IPS-NIHi7 (cell line): ENCODE measurements at regions not wholly inside any gene's neighbourhood (a gene's known extent, or its start where the extent isn't known, plus 50 kb on each side); places are given as distances from the start of the nearest gene placed in this dataset.
A peak's percentile ranks its signal among the peaks of the same experiment; 100 is the strongest.
"Not testable (repeated sequence)": the region's sequence is repeated elsewhere in the genome, so short reads cannot be mapped to it uniquely, and the experiment has no call there.

Experiments used
- DNase-seq: peaks from one replicate; pipeline ENCODE4 v3.0.0; 2012; ENCODE audit warnings: mixed read lengths; ENCODE audit errors: extremely low spot score

DNA sequence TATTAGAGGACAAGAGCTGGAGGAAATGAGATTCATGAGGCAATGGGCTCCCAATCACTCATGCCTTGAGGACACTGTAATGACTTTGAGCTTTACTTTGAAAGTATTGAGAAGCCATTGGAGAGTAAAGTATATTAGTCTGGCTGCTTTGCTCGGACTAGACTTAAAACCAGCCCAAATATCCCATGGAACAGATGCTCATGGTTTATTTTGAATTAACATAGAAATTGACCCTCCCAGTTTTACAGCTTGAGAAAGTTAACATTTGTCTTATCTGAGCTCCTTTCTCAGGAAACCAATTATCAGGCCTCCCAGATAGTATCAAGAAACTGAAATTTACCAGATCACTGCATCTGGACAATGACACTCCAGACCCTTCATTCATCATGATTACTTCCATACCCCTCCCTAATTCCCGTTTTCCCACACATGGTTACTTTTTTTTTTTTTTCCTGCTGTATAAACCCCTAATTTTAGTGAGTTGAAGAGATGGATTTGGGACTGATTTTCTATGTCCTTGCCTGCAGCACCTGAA is 270.8 kb upstream of the SMIM30 start:
- DNase-seq: no peak

- no peak for DNase-seq
Observed at GRCh38 chr7:113383638-113384037, 265.3 kb upstream of the SMIM30 start.

GRCh38 chr7:113379746-113380145 is 261.4 kb upstream of the SMIM30 start:
- DNase-seq: no peak

GRCh38 chr7:113374955-113375354 is 256.6 kb upstream of the SMIM30 start:
- DNase-seq: no peak

DNA sequence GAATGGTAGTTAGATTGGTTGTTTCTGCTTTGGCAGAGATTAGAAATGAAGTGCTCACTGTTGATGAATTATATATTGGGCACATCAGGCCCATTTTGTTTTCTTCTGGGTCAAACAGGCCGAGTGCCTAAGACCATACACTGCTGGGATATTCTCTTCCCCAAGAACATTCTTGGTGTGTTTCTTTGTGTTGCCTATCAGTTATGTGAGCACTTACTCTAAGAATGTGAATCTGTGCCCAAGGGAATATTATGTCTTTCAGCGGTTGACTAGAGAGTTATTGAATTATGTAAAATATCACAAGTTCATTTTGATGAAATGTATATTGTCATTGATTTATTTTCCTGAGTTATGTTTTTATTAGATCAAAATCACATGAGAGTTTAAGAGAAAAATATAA is 255.5 kb upstream of the SMIM30 start:
- no peak for DNase-seq

- no peak for DNase-seq
Observed at GRCh38 chr7:113371416-113372043, 253.2 kb upstream of the SMIM30 start.

DNA sequence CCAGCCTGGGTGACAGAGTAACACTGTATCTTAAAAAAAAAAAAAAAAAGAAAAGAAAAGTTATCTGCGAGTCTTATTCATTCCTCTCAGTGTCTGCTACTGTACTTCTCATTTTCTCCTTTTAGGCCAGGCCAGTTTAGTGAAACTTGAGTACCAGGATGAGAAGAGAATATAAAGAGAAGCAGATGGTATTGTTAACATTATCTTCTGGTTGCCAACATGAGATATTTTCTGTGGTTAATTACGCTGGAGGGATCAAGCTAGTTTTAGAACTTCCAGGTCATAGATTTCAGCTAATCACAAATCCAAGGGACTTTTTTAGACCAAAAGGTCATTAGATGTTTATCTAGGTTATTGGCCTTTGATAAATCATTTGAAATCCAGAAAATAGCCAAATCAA is 252.6 kb upstream of the SMIM30 start:
- DNase-seq: no peak

- DNase-seq: no peak
Observed at GRCh38 chr7:113368256-113368655, 249.9 kb upstream of the SMIM30 start.

DNA sequence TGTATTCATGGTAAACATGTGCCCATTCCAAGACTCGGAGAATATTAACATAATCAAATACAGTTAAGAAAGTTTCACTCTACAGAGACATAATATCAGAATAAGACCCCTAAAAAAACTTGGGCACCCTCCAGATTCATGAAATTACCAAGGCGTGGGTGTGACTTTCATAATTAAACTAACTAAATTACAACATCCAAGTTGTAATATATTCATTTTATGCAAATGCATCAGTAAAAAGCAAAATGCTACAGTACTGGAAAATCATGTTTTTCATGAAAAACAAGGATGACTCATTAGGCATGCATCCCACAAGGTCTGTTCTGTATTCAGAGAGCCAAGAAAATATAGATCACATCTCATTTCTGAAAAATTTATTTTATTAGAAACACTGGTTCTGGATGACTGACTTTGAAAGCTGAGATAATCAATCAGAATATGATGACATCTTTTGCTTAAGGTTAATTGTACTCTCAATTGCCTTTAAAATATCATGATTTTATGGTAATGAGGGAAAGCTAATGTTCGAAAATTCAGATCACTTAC is 248.8 kb upstream of the SMIM30 start:
- no peak for DNase-seq

DNA sequence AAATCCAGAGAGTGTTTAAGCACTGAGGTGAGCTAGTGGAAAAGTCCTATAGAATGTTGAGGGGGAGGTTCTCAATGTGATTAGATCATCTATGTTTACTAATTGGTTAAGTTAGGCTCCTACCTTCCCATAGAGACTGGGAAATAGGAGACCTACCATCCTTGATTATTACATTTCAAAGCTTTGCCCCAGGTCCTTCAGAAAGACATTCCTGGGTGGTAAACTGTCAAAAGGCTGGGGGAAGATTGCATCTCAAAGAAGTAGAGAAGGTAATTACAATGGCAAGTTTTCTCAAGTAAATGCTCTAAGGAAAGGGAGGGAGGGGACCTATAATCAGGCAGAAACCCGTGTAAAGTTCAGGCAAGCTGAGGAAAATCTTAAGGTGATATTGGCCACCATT is 247.8 kb upstream of the SMIM30 start:
- peak; percentile 20 for DNase-seq

DNA sequence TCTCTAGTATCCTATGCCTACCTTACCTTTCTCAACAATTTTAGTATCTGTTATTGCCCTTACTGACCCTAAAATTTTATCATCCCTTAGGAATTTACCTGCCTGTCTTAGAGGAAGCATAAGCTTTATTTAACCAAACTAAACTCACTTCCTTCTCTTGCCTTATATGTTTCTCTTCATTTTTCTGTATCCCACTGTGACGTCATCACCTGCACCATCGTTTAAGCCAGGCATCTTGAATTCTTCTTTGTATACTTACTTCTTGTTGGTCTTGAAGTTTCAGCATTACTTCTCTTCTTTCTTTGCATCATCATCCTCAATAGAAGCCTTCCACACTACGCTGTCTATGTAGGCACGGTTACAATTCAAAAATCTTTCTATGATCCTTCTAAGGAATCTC is 231.0 kb upstream of the SMIM30 start:
- no peak for DNase-seq

DNA sequence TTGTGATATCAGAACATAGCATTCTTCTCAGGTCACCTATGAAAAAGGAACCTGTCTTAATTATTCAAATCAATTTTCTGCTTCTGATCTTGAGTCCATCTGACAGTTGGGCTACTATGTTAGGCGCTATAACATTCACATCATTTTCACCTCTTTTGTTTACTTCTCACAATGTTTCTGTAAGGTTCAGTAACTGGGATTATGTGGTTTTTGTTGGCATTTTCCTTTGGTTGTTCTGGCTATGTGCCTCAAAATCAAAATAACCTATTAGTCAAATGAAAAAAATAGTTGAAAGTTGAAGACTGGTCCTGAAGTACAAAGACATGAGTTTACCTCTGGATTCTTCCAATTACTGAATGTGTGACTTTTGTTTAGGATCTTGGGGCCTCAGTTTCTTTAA is 221.3 kb upstream of the SMIM30 start:
- DNase-seq: no peak

DNA sequence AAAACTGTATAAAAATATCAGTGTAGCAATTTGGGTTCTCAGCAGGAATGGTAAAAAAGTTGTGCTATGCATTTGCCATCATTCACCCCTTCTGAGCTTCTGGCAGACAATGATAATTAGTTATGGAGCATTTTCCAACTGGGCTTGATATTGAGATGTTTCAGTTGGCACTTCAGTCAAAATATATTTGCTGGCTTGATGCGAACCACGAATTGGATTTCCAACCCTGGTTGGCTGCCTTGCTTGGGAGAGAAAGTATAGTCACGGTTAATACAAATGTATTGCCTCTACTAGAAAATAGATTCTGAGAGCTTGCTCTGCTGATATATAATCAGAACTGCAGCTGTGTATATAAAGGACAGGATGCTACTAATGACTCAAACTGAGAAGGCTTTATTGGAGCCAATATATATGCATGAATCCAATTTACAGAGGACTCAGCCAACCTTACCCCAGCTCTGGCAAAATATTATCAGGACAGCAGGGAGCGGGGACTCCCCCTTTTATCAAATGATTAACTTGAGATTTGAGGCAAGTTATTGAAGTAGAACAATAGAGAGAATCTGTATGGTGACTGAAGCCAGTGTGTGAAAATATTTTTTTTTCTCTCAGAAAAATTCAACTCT is 219.8 kb upstream of the SMIM30 start:
- no peak for DNase-seq

DNA sequence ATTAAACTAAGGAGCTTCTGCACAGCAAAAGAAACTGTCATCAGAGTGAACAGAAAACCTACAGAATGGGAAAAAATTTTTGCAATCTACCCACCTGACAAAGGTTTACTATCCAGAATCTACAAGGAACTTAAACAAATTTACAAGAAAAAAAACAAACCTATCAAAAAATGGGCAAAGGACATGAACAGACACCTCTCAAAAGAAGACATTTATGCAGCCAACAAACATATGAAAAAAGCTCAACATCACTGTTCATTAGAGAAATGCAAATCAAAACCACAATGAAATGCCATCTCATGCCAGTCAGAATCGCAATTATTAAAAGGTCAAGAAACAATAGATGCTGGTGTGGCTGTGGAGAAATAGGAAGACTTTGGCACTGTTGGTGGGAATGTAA is 218.5 kb upstream of the SMIM30 start:
- not testable (repeated sequence) for DNase-seq

- peak; percentile 24 for DNase-seq
Observed at GRCh38 chr7:113331155-113331898, 213.0 kb upstream of the SMIM30 start.

GRCh38 chr7:113321201-113321600 is 202.8 kb upstream of the SMIM30 start:
- DNase-seq: no peak

DNA sequence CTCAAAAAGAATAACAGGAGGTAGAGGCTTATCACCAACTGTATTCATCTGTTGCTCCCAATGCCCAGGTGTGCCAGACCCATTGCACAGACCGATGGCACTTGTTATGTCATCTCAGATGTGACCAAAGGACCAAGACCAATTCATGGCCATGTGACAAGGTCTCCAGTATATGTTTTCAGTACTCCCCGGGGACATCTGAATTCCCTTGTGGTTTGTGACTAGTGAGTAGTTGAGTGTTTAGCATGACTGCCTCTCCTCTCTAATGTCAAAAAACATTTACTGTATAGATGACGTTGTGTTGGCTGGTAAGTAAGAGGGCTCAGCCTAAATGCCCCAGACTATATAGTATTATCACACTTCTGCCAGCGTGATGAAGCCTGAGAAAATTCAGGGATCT is 202.1 kb upstream of the SMIM30 start:
- no peak for DNase-seq

GRCh38 chr7:113314594-113314993 is 196.2 kb upstream of the SMIM30 start:
- DNase-seq: no peak

- no peak for DNase-seq
Observed at GRCh38 chr7:113308399-113308798, 190.0 kb upstream of the SMIM30 start.

DNA sequence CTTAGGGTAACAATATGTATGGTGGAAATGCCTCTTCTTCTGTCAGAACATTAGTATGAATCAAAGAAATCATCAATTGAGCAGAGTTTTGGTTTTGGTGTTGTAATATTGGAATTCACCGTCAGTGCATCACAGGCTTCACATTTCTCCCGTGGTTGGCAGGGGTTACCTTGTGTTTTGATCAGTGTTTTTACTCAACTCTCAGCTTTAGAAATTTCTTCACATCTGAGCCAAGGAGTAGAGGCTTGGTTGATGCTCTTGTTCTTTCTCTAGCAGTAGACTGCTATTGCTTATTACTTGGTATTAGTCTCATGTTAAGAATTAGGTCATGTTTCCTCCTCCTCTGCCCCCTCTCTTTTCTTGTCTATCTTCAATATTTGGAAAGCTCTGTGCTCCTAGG is 188.8 kb upstream of the SMIM30 start:
- no peak for DNase-seq

- DNase-seq: no peak
Observed at GRCh38 chr7:113306302-113306701, 187.9 kb upstream of the SMIM30 start.

- no peak for DNase-seq
Observed at GRCh38 chr7:113304104-113304503, 185.8 kb upstream of the SMIM30 start.

DNA sequence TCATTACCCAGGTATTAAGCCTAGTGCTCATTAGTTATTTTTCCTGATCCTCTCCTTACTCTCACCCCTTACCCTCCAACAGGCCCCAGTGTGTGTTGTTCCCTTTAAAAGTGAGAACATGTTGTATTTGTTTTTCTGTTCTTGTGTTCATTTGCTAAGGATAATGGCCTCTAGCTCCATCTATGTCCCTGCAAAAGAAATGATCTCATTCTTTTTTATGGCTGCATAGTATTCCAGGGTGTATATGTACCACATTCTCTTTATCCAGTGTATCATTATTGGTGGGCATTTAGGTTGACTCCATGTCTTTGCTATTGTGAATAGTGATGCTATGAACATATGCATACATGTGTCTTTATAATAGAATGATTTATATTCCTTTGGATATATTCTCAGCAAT is 185.0 kb upstream of the SMIM30 start:
- DNase-seq: not testable (repeated sequence)
